ENCODE measurements at regions not wholly inside any gene's neighbourhood (a gene's known extent, or its start where the extent isn't known, plus 50 kb on each side); places are given as distances from the start of the nearest gene placed in this dataset.

GRCh38 chr6:91505199-91505598 lies 918.3 kb upstream of the MAP3K7 start:
- H3K4me3 ChIP-seq (ENCODE audit: low read length) = no peak overlapping the region
- TF ChIP-seq CTCF (conservative IDR thresholded peaks at IDR 0.05; ENCODE audit: low read length) = no peak
- no peak for DNase-seq (ENCODE audit: low read depth)

- no peak overlapping the region for H3K4me3 ChIP-seq (ENCODE audit: low read length)
- TF ChIP-seq CTCF (conservative IDR thresholded peaks at IDR 0.05; ENCODE audit: low read length) = no peak
- DNase-seq (ENCODE audit: low read depth) = no peak
Observed at GRCh38 chr6:91501930-91502329, 915.1 kb upstream of the MAP3K7 start.

- DNase-seq (ENCODE audit: low read depth) = no peak
- no peak for TF ChIP-seq CTCF (conservative IDR thresholded peaks at IDR 0.05; ENCODE audit: low read length)
- H3K4me3 ChIP-seq (ENCODE audit: low read length) = no peak overlapping the region
Observed at GRCh38 chr6:91500689-91501303, 913.9 kb upstream of the MAP3K7 start.

GRCh38 chr6:91498576-91498975 lies 911.7 kb upstream of the MAP3K7 start:
- no peak for DNase-seq (ENCODE audit: low read depth)
- no peak overlapping the region for H3K4me3 ChIP-seq (ENCODE audit: low read length)
- no peak for TF ChIP-seq CTCF (conservative IDR thresholded peaks at IDR 0.05; ENCODE audit: low read length)

- no peak for TF ChIP-seq CTCF (conservative IDR thresholded peaks at IDR 0.05; ENCODE audit: low read length)
- no peak overlapping the region for H3K4me3 ChIP-seq (ENCODE audit: low read length)
- DNase-seq (ENCODE audit: low read depth) = no peak
Observed at GRCh38 chr6:91497770-91498169, 910.9 kb upstream of the MAP3K7 start.

GRCh38 chr6:91490671-91491301 lies 903.9 kb upstream of the MAP3K7 start:
- TF ChIP-seq CTCF (conservative IDR thresholded peaks at IDR 0.05; ENCODE audit: low read length) = no peak
- no peak for DNase-seq (ENCODE audit: low read depth)
- H3K4me3 ChIP-seq (ENCODE audit: low read length) = no peak overlapping the region

- H3K4me3 ChIP-seq (ENCODE audit: low read length) = no peak overlapping the region
- no peak for TF ChIP-seq CTCF (conservative IDR thresholded peaks at IDR 0.05; ENCODE audit: low read length)
- DNase-seq (ENCODE audit: low read depth) = no peak
Observed at GRCh38 chr6:91487696-91488392, 901.0 kb upstream of the MAP3K7 start.
